LNCAP (cell line): ENCODE measurements at regions not wholly inside any gene's neighbourhood (a gene's known extent, or its start where the extent isn't known, plus 50 kb on each side); places are given as distances from the start of the nearest gene placed in this dataset.

Experiments
- CTCF ChIP-seq: fragments of 450-650 bp; IDR thresholded peaks from 2 replicates; pipeline ENCODE4 v1.5.1; 2017; ENCODE audit warnings: mild to moderate bottlenecking

DNA sequence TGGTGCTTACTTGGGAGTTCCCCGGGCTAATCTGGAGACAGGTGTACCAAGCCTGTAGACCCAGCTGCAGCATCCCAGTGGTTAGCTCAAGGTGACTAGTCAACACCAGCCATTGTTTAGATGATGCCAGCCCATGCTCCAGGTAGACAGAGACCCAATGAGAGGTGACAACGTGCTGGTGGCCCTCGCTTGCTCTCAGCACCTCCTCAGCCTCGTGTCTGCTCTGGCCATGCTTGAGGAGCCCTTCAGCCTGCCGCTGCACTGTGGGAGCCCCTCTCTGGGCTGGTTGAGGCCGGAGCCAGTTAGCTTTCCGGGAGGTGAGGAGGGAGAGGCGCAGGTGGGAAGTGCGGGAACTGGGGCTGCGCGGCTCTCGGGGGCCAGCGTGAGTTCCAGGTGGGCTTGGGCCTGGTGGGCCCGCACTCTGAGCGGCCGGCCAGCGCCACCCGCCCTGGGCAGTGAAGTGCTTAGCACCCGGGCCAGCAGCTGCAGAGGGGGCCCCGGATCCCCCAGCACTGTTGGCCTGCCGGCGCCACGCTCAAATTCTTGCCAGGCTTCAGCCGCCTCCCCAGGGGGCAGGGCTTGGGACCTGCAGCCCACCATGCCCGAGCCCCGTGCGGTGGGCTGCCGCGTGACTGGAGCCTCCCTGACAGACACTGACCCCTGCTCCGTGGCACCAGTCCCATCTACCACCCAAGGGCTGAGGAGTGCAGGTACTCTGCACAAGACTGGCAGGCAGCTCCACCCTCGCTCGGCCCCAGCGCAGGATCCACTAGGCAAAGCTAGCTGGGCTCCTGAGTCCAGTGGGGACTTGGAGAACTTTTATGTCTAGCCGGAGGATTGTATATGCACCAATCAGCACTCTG lies 85.9 kb upstream of the VSTM2B start:
- TF ChIP-seq CTCF = no peak

DNA sequence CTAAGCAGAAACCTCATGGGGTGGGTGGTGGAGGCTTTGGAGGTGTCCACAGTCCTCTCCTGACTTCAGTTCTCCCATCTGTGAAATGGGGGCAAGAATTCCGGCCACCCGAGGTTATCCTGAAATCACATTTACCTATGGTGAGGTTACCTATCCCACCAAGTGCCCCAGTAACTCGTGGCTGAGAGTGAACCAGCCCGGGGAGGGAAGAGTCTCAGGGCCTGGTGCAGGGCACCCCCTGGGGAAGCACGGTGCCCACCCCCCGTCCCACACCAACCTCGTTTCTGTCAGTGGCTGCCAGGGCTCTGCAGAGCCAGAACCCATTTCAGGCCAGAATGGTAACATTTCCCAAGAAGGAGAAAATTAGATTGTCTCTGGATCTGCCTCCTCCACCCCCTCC lies 83.7 kb upstream of the VSTM2B start:
- no peak for TF ChIP-seq CTCF

DNA sequence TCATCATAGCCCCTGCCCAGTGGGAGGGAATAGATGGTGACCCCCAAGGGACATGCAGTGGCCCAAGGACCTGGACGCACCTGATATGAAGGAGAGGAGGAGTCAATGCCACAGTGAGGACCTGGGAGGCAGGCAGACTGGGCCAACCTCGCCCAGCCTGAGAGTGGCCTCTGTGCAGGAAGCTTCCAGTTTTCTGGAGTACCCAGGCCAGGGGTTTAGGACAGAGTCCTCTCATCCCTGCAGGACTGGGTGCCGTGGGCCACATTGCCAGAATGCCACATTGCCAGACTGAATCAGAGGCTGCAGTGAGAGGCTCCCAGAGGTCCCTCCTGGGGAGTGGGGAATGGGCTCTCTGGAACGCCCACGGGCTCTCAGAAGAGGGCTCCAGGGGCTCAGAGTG lies 82.9 kb upstream of the VSTM2B start:
- TF ChIP-seq CTCF = no peak

DNA sequence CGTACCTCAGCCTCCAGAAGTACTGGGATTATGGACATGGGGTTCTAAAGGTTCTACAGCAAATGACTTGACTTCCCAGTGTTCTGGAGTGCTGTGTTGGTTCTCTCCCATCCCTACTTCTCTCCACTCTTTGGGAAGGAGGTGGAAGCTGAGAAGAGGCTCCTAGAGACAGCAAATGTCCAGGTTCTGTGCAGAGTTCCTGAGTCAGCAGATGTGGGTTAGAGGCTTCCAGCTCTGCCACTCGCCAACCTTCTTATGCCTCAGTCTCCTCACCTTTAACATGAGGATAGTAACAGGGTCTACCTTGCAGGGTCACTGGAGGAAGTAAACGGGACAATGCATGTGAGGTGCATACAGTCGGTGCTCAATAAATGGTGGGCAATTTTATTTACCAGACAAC lies 80.5 kb upstream of the VSTM2B start:
- no peak for TF ChIP-seq CTCF

GRCh38 chr19:29446361-29446760 lies 79.4 kb upstream of the VSTM2B start:
- no peak for TF ChIP-seq CTCF

DNA sequence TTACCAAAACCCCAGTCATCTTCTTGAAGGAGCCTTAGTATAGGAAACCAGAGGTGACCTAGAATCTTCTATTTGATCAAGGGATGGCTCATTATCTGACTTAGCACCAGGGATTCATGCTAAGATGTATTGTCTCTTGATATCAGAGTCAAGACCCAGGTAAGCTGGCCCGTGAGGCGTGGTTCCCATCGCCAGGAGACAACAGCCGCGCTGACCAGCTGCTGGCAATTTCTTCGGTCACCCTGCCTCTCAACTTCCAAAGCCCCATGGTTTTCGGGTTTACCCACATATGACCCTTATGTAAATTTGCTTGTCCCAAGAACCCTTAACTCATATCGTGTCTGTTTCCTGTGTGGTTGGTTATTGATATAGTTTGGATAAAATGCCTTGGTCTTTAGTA lies 77.7 kb upstream of the VSTM2B start:
- no peak for TF ChIP-seq CTCF

DNA sequence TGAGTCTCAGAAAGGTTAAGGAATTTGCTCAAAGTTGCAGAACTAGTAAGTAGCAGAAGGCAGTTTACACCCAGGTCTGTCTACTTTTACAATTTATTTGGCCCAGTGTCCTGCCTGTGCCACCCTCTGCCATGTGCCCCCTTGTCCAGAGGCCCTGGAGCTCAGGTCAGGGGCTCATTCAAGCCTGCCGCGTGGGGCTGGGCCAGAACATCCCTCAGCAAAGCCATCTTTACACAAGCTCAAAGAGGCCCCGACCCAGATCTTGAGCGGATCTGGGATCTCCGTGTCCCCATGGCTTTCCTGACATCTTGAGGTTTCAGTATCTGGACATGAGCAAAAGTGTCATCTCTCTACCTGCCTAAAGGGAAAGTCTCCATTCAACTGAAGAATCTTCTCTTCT lies 76.4 kb upstream of the VSTM2B start:
- TF ChIP-seq CTCF = no peak

- no peak for TF ChIP-seq CTCF
Observed at GRCh38 chr19:29450306-29450705, 75.5 kb upstream of the VSTM2B start.
